Body of pancreas (tissue), 4 donors: ENCODE measurements at regions not wholly inside any gene's neighbourhood (a gene's known extent, or its start where the extent isn't known, plus 50 kb on each side); places are given as distances from the start of the nearest gene placed in this dataset.

Experiments
- ATAC-seq: fragments of 150-250 bp; one replicate; pipeline ENCODE4 v1.9.1; 2016
- DNase-seq, 4 donors: peaks; one replicate each; pipeline ENCODE4 v3.0.0-alpha.2; 2019
- H3K27ac ChIP-seq, 4 donors: fragments of 200-600 bp; sonication (generic); 1 replicate in 3 of 4; 2 replicates in 1 of 4; pipeline versions ENCODE4 v1.5.1 to v1.6.1; 2016 to 2019; ENCODE audit warnings: mild to moderate bottlenecking in 1 of 4, mixed read lengths in 1 of 4, moderate library complexity in 1 of 4
- H3K27me3 ChIP-seq, 2 donors: fragments of 200-600 bp; sonication (generic); one replicate each; pipeline ENCODE4 v1.6.0; 2016; ENCODE audit warnings: mild to moderate bottlenecking in 1 of 2
- H3K36me3 ChIP-seq, 2 donors: fragments of 200-600 bp; sonication (generic); replicated peaks in 1 of 2; 2 replicates each; pipeline ENCODE4 v1.5.1; 2016; ENCODE audit warnings: low read depth in 2 of 2; ENCODE audit not compliant: insufficient read depth in 1 of 2
- H3K4me1 ChIP-seq: fragments of 200-600 bp; sonication (generic); one replicate; pipeline ENCODE4 v1.6.0; 2016
- H3K4me3 ChIP-seq, 2 donors: fragments of 200-600 bp; sonication (generic); 1 replicate in 1 of 2; 2 replicates in 1 of 2; pipeline ENCODE4 v1.5.1; 2016 to 2019
- H3K9me3 ChIP-seq, 3 donors: fragments of 200-600 bp; sonication (generic); 1 replicate in 2 of 3; 2 replicates in 1 of 3; pipeline ENCODE4 v1.5.1; 2016
- POLR2A ChIP-seq, 3 donors: fragments of 450-650 bp; IDR thresholded peaks; one replicate each; pipeline ENCODE4 v1.6.1; 2016; ENCODE audit warnings: antibody characterized with exemption in 3 of 3, mild to moderate bottlenecking in 2 of 3
- WGBS, 2 donors: methylation state at CpG; one replicate each; pipeline ENCODE4 v1.1.5; 2017; 5-methylcytosine and 5-hydroxymethylcytosine counted together
- intact Hi-C: fragments of 100-400 bp; cut with DNase I; formaldehyde crosslinking; loops from one replicate; pipeline ENCODE4 v1.15.1; 2023
- TF ChIP-seq, protein P1 (sequence below), 7 experiments: fragments of 450-650 bp in 4 of 7; fragments of 200-600 bp in 3 of 7; sonication (generic) in 3 of 7; IDR thresholded peaks; one replicate each; pipeline ENCODE4 v1.5.1; 2016 to 2019; ENCODE audit warnings: antibody characterized with exemption in 7 of 7

DNA sequence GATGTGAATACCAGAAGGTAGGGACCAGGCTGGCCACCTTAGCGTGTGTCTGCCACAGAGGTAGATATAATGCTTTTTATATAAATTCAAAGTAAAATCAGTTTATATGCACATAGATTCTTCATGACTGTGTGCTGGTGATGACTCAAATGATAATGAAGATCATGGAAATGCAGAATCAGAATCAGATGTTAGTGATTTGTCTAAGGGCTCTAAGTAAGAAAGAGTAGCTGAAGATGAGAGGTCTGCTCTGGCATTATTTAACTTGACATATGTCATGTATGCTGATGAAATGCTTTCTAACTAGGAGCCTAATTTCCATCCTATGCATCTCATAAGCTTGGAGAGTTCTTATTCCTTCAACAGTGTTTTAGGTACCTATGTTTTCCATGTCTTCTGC lies 50.3 kb upstream of the DPH6 start:
- DNase-seq (no peak), ATAC-seq (no peak)
- Histone ChIP-seq H3K4me3 (no peak overlapping the region), H3K4me1 (no peaks in the 10 kb centered on the region), H3K27ac (no peak overlapping the region), H3K27me3 (no peaks in the 10 kb centered on the region), H3K36me3 (no peaks in the 10 kb centered on the region), H3K9me3 (peaks cover 0 to 3% (median 0%) of the 10 kb centered on the region in 3 donors)
- 100% methylated on average over 1 of the region's 1 CpG for whole genome bisulfite sequencing, 2 donors
- no peak for TF ChIP-seq POLR2A (IDR thresholded peaks at IDR 0.05)
- TF ChIP-seq, protein P1, sequence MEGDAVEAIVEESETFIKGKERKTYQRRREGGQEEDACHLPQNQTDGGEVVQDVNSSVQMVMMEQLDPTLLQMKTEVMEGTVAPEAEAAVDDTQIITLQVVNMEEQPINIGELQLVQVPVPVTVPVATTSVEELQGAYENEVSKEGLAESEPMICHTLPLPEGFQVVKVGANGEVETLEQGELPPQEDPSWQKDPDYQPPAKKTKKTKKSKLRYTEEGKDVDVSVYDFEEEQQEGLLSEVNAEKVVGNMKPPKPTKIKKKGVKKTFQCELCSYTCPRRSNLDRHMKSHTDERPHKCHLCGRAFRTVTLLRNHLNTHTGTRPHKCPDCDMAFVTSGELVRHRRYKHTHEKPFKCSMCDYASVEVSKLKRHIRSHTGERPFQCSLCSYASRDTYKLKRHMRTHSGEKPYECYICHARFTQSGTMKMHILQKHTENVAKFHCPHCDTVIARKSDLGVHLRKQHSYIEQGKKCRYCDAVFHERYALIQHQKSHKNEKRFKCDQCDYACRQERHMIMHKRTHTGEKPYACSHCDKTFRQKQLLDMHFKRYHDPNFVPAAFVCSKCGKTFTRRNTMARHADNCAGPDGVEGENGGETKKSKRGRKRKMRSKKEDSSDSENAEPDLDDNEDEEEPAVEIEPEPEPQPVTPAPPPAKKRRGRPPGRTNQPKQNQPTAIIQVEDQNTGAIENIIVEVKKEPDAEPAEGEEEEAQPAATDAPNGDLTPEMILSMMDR (IDR thresholded peaks at IDR 0.05) = no peak
- intact Hi-C loops = no loop called here

DNA sequence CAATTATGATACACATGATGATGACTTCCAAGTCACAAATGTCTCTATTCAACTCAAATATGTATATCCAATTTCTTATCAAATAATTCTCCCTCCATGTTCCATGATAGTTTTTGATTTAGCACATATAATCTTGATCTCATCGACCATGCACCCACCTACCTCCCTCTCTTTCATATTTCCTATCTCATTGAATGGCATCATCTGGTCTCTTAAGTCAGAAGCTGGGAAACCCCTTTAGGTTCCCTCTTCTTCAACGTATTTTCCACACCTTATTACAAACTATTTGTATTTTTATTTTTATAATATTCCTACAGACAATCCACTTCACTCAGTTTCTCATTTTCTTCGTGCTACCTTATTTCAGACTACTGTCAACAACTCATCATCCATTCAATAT lies 56.9 kb upstream of the DPH6 start:
- no peak overlapping the region for H3K27ac ChIP-seq
- ATAC-seq (no peak), DNase-seq (no peak)
- 86 to 90% methylated on average over 3 of the region's 3 CpGs for WGBS, 2 donors
- no peak overlapping the region for H3K4me3 ChIP-seq
- H3K9me3 ChIP-seq = peaks cover 0 to 3% (median 0%) of the 10 kb centered on the region in 3 donors
- no peaks in the 10 kb centered on the region for H3K27me3 ChIP-seq
- TF ChIP-seq, protein P1 (IDR thresholded peaks at IDR 0.05) = no peak
- TF ChIP-seq POLR2A (IDR thresholded peaks at IDR 0.05) = no peak
- H3K36me3 ChIP-seq = no peaks in the 10 kb centered on the region
- no peaks in the 10 kb centered on the region for H3K4me1 ChIP-seq
- intact Hi-C loops = no loop called here

DNA sequence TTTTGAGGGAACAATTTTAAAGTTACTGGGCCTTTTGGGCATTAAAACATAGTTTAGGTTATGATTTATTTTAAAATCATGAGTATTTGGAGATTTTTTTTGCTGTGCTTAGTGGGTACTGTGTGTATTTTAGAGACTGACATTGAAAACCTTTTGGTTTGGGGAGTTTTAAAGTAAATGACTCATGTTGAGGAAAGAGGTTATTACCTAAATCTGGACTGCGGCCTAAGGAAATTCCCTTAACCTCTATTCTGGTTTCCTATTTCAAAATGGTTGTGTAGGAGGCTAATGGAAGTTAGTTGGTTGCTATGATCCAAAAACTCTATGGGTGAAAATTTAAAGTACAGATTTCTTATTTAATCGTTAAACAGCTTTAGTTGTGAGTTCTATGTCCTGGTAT lies 57.3 kb upstream of the DPH6 start:
- no peak for ATAC-seq
- DNase-seq = no peak
- TF ChIP-seq, protein P1 (IDR thresholded peaks at IDR 0.05) = no peak
- no peak for TF ChIP-seq POLR2A (IDR thresholded peaks at IDR 0.05)
- intact Hi-C loops = no loop called here
- no peaks in the 10 kb centered on the region for H3K27me3 ChIP-seq
- H3K36me3 ChIP-seq = no peaks in the 10 kb centered on the region
- 85 to 86% methylated on average over 2 of the region's 2 CpGs for WGBS, 2 donors
- H3K27ac ChIP-seq = no peak overlapping the region
- no peak overlapping the region for H3K4me3 ChIP-seq
- peaks cover 0 to 3% (median 0%) of the 10 kb centered on the region in 3 donors for H3K9me3 ChIP-seq
- no peaks in the 10 kb centered on the region for H3K4me1 ChIP-seq

DNA sequence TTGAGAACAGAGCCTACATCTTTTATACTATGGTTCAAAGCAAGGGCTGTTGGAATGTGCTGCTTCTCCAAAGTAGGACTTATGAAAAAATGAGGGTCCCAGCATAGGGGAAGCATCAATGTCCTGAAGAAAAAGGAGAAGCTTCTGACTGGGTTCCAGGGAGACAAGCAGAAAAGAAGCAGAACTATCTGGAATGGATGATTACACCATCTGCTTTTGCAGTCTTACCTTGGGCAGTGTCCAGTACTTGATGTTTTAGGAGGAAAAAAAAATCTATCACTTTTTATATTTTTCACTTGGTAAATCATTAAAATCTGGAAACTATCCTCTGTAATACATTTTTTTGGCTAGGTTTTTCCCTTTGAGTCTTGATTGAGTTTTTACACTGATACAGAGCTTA lies 57.9 kb upstream of the DPH6 start:
- DNase-seq (no peak), ATAC-seq (no peak)
- TF ChIP-seq, protein P1 (IDR thresholded peaks at IDR 0.05) = no peak
- no peak for TF ChIP-seq POLR2A (IDR thresholded peaks at IDR 0.05)

DNA sequence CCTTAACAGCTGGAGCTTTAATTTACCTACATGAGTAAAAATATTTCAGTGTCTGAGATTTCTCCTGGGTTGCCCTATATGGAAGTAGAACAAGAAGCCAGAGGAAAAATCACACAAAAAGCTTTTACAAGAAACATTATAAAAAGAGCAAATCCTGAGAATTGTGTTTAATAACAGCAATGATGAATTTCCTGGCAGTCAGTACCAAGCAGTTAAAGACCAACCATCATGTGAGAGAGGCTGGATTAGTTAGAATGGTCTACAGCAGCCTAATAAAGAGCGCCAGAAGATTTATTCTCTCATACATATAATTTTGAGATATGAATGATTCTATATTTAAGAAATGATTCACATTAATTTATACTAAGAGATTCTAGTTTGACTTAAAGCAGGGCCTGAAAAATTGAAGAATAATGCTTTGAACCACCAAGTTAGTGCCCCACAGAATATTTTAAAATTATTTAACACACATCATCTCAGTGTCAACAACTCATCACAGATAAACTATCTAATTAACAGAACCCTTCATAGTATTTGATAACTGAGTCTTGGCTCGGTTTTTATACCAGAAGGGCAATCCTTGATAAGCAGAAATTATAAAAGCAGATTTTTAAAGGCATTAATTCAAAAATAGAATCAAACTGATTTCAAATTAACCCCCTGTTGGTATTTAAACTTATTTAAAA lies 59.9 kb upstream of the DPH6 start:
- H3K4me1 ChIP-seq = no peaks in the 10 kb centered on the region
- no peak for DNase-seq
- no peak for ATAC-seq
- 76 to 80% methylated on average over 2 of the region's 2 CpGs for WGBS, 2 donors
- no peaks in the 10 kb centered on the region for H3K27me3 ChIP-seq
- intact Hi-C loops = no loop called here
- no peak for TF ChIP-seq POLR2A (IDR thresholded peaks at IDR 0.05)
- TF ChIP-seq, protein P1 (IDR thresholded peaks at IDR 0.05) = no peak
- H3K9me3 ChIP-seq = no peaks in the 10 kb centered on the region
- no peaks in the 10 kb centered on the region for H3K36me3 ChIP-seq
- H3K27ac ChIP-seq = no peak overlapping the region
- no peak overlapping the region for H3K4me3 ChIP-seq

More for the DNA sequence above, 57.9 kb upstream of the DPH6 start:
- Histone ChIP-seq H3K27me3 (no peaks in the 10 kb centered on the region), H3K9me3 (no peaks in the 10 kb centered on the region), H3K27ac (no peak overlapping the region), H3K36me3 (no peaks in the 10 kb centered on the region), H3K4me1 (no peaks in the 10 kb centered on the region), H3K4me3 (no peak overlapping the region)
- intact Hi-C loops = no loop called here
